ENCODE measurements at regions not wholly inside any gene's neighbourhood (a gene's known extent, or its start where the extent isn't known, plus 50 kb on each side); places are given as distances from the start of the nearest gene placed in this dataset.

- Histone ChIP-seq H3K4me3 (no peak overlapping the region), H2AFZ (no peak overlapping the region), H4K20me1 (replicated peaks; ENCODE audit: insufficient read depth) (no peaks in the 10 kb centered on the region), H3K36me3 (ENCODE audit: insufficient read depth) (no peaks in the 10 kb centered on the region), H3K27me3 (ENCODE audit: insufficient read depth) (no peaks in the 10 kb centered on the region), H3F3A (replicated peaks; ENCODE audit: low read depth) (no peaks in the 10 kb centered on the region), H3K4me1 (ENCODE audit: insufficient read depth) (no peaks in the 10 kb centered on the region), H3K27ac (ENCODE audit: low read depth) (no peak overlapping the region), H3K79me2 (replicated peaks; ENCODE audit: insufficient read depth) (no peaks in the 10 kb centered on the region), H3K4me2 (no peak overlapping the region), H3K9me2 (ENCODE audit: insufficient read depth) (no peaks in the 10 kb centered on the region)
- Mint-ChIP-seq H3K27me3 (ENCODE audit: insufficient read depth, low read depth, poor library complexity) (no peaks in the 10 kb centered on the region), H3K9me3 (no peaks in the 10 kb centered on the region), H3K4me3 (no peak overlapping the region), H3K36me3 (ENCODE audit: low read depth) (no peaks in the 10 kb centered on the region), H3K4me1 (no peaks in the 10 kb centered on the region), H3K27ac (no peak overlapping the region)
- TF ChIP-seq NANOG (IDR thresholded peaks at IDR 0.05; ENCODE audit: borderline replicate concordance) (no peak), EZH2 (IDR thresholded peaks at IDR 0.05; ENCODE audit: low read depth, unreplicated experiment) (no peak), REST (IDR thresholded peaks at IDR 0.05; ENCODE audit: unreplicated experiment) (no peak), EZH2phosphoT487 (IDR thresholded peaks at IDR 0.05; ENCODE audit: unreplicated experiment) (no peak), STAT1 (IDR thresholded peaks at IDR 0.05; ENCODE audit: unreplicated experiment) (no peak), POLR2AphosphoS5 (IDR thresholded peaks at IDR 0.05; ENCODE audit: low read depth) (no peak), ZNF462 (CRISPR knock-in tag; IDR thresholded peaks at IDR 0.05) (no peak), CREB1 (CRISPR knock-in tag; IDR thresholded peaks at IDR 0.05; ENCODE audit: low read depth) (no peak), ETS1 (IDR thresholded peaks at IDR 0.05) (no peak), ZNF114 (CRISPR knock-in tag; IDR thresholded peaks at IDR 0.05) (no peak)
- no peak for ATAC-seq
- DNase-seq (ENCODE audit: low spot score): no peak
Measured at GRCh38 chr11:109704432-109704831, 282.4 kb downstream of the C11orf87 start.
